ENCODE measurements at regions not wholly inside any gene's neighbourhood (a gene's known extent, or its start where the extent isn't known, plus 50 kb on each side); places are given as distances from the start of the nearest gene placed in this dataset.

GRCh38 chr16:55046916-55047315 is 116.3 kb downstream of the IRX5 start:
- H4K20me1 ChIP-seq (ENCODE audit: low read length), result no peaks in the 10 kb centered on the region
- no peak overlapping the region for H3K4me3 ChIP-seq (ENCODE audit: low read length)
- no peak for DNase-seq
- TF ChIP-seq EZH2phosphoT487 (IDR thresholded peaks at IDR 0.05; ENCODE audit: borderline replicate concordance, low read length), result no peak
- TF ChIP-seq CTCF (conservative IDR thresholded peaks at IDR 0.05; ENCODE audit: low read depth, low read length), result no peak
- TF ChIP-seq EZH2 (IDR thresholded peaks at IDR 0.05; ENCODE audit: low read length, unreplicated experiment), result no peak
- ChIA-PET POLR2A (ENCODE audit: unreplicated experiment) (no interaction called here), CTCF (no interaction called here)
- no peak overlapping the region for H2AFZ ChIP-seq (ENCODE audit: low read length)
- H3K9ac ChIP-seq (ENCODE audit: low read length), result no peak overlapping the region
- no peaks in the 10 kb centered on the region for H3K9me2 ChIP-seq (replicated peaks; ENCODE audit: low read length)
- no peaks in the 10 kb centered on the region for H3F3A ChIP-seq (ENCODE audit: low read length, unreplicated experiment)
- H3K36me3 ChIP-seq (ENCODE audit: low read depth, low read length), result no peaks in the 10 kb centered on the region
- no peaks in the 10 kb centered on the region for H3K9me3 ChIP-seq (ENCODE audit: low read length)
- intact Hi-C loops (cut with micrococcal nuclease), result no loop called here
- no peaks in the 10 kb centered on the region for H3K79me2 ChIP-seq (ENCODE audit: low read length)
- no peaks in the 10 kb centered on the region for H3K27me3 ChIP-seq (ENCODE audit: low read length)
- ATAC-seq, result no peak
- H3K27ac ChIP-seq (ENCODE audit: low read length), result no peak overlapping the region
- H3K4me2 ChIP-seq (ENCODE audit: low read length), result no peak overlapping the region
- H3K4me1 ChIP-seq (ENCODE audit: insufficient read depth, low read length), result no peaks in the 10 kb centered on the region
- no TSS peak for BruUV-seq (replicated peaks)

GRCh38 chr16:55047331-55047730 is 116.7 kb downstream of the IRX5 start:
- Histone ChIP-seq H3K36me3 (ENCODE audit: low read depth, low read length) (no peaks in the 10 kb centered on the region), H3K27ac (ENCODE audit: low read length) (no peak overlapping the region), H3K9ac (ENCODE audit: low read length) (no peak overlapping the region), H2AFZ (ENCODE audit: low read length) (no peak overlapping the region), H3K79me2 (ENCODE audit: low read length) (no peaks in the 10 kb centered on the region), H3K9me2 (replicated peaks; ENCODE audit: low read length) (no peaks in the 10 kb centered on the region), H3K4me2 (ENCODE audit: low read length) (no peak overlapping the region), H3K9me3 (ENCODE audit: low read length) (no peaks in the 10 kb centered on the region), H3F3A (ENCODE audit: low read length, unreplicated experiment) (no peaks in the 10 kb centered on the region), H3K4me1 (ENCODE audit: insufficient read depth, low read length) (no peaks in the 10 kb centered on the region), H3K4me3 (ENCODE audit: low read length) (no peak overlapping the region), H4K20me1 (ENCODE audit: low read length) (no peaks in the 10 kb centered on the region), H3K27me3 (ENCODE audit: low read length) (no peaks in the 10 kb centered on the region)
- TF ChIP-seq EZH2 (IDR thresholded peaks at IDR 0.05; ENCODE audit: low read length, unreplicated experiment) (no peak), EZH2phosphoT487 (IDR thresholded peaks at IDR 0.05; ENCODE audit: borderline replicate concordance, low read length) (no peak), CTCF (conservative IDR thresholded peaks at IDR 0.05; ENCODE audit: low read depth, low read length) (no peak)
- ATAC-seq (no peak), DNase-seq (no peak)
- ChIA-PET CTCF (no interaction called here), POLR2A (ENCODE audit: unreplicated experiment) (no interaction called here)
- no TSS peak for BruUV-seq (replicated peaks)
- intact Hi-C loops (cut with micrococcal nuclease), result no loop called here

GRCh38 chr16:55047903-55048497 is 117.3 kb downstream of the IRX5 start:
- BruUV-seq (replicated peaks), result no TSS peak
- H3F3A ChIP-seq (ENCODE audit: low read length, unreplicated experiment), result no peaks in the 10 kb centered on the region
- CTCF ChIA-PET, result no interaction called here
- TF ChIP-seq EZH2 (IDR thresholded peaks at IDR 0.05; ENCODE audit: low read length, unreplicated experiment) (no peak), CTCF (conservative IDR thresholded peaks at IDR 0.05; ENCODE audit: low read depth, low read length) (no peak), EZH2phosphoT487 (IDR thresholded peaks at IDR 0.05; ENCODE audit: borderline replicate concordance, low read length) (no peak)
- H4K20me1 ChIP-seq (ENCODE audit: low read length), result no peaks in the 10 kb centered on the region
- H3K36me3 ChIP-seq (ENCODE audit: low read depth, low read length), result no peaks in the 10 kb centered on the region
- no peaks in the 10 kb centered on the region for H3K79me2 ChIP-seq (ENCODE audit: low read length)
- no peaks in the 10 kb centered on the region for H3K9me3 ChIP-seq (ENCODE audit: low read length)
- H3K27ac ChIP-seq (ENCODE audit: low read length), result no peak overlapping the region
- DNase-seq (no peak), ATAC-seq (no peak)
- no peaks in the 10 kb centered on the region for H3K9me2 ChIP-seq (replicated peaks; ENCODE audit: low read length)
- H2AFZ ChIP-seq (ENCODE audit: low read length), result no peak overlapping the region
- intact Hi-C loops (cut with micrococcal nuclease), result no loop called here
- H3K4me1 ChIP-seq (ENCODE audit: insufficient read depth, low read length), result no peaks in the 10 kb centered on the region
- H3K9ac ChIP-seq (ENCODE audit: low read length), result no peak overlapping the region
- H3K4me3 ChIP-seq (ENCODE audit: low read length), result no peak overlapping the region
- H3K4me2 ChIP-seq (ENCODE audit: low read length), result no peak overlapping the region
- no peaks in the 10 kb centered on the region for H3K27me3 ChIP-seq (ENCODE audit: low read length)
- POLR2A ChIA-PET (ENCODE audit: unreplicated experiment), result no interaction called here
